ENCODE measurements at regions not wholly inside any gene's neighbourhood (a gene's known extent, or its start where the extent isn't known, plus 50 kb on each side); places are given as distances from the start of the nearest gene placed in this dataset.
"Not testable (repeated sequence)": the region's sequence is repeated elsewhere in the genome, so short reads cannot be mapped to it uniquely, and the experiment has no call there.

DNA sequence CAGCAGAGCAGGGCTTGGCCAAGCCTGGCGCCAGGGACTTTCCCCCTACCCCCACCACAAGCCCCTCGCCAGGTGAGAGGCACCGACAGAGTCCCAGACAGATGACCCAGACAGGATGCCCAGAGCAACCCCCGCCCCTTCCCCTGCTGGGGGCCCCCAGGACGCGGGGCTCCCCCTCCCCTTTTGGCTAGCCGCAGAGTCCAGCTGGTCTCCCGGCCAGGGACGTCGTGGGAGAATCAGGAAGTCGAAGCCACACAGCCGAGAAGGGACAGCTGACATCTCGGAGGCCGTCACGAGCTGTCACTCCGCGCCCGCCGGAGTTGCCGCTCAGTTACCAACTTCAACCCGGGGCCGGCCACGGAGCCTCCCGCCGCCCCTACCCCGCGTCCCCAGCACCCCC, 84.6 kb upstream of the FRG2C start:
- H3K27ac Mint-ChIP-seq; H3K36me3 ChIP-seq (ENCODE audit: control insufficient read depth, insufficient read depth, low read length); H3K27ac ChIP-seq (ENCODE audit: insufficient read depth, low read length, poor library complexity, severe bottlenecking); ATAC-seq (ENCODE audit: low read depth in 2 of 2); H3K4me1 Mint-ChIP-seq; H3K36me3 Mint-ChIP-seq; DNase-seq; H3K9me3 ChIP-seq (ENCODE audit: control insufficient read depth in 2 of 2, low read length in 2 of 2); H3K27me3 ChIP-seq (ENCODE audit: control insufficient read depth, insufficient read depth, low read length); H3K4me3 ChIP-seq (ENCODE audit: low read depth, low read length); H3K9me3 Mint-ChIP-seq; H3K4me1 ChIP-seq (ENCODE audit: control insufficient read depth, insufficient read depth, low read length, poor library complexity, severe bottlenecking): not testable (repeated sequence)
- peaks cover 13% of the 10 kb centered on the region for H3K27me3 Mint-ChIP-seq
- H3K4me3 Mint-ChIP-seq, result peak overlapping the region in 3 of 4 donors; percentile 65 to 72 (median 65)

DNA sequence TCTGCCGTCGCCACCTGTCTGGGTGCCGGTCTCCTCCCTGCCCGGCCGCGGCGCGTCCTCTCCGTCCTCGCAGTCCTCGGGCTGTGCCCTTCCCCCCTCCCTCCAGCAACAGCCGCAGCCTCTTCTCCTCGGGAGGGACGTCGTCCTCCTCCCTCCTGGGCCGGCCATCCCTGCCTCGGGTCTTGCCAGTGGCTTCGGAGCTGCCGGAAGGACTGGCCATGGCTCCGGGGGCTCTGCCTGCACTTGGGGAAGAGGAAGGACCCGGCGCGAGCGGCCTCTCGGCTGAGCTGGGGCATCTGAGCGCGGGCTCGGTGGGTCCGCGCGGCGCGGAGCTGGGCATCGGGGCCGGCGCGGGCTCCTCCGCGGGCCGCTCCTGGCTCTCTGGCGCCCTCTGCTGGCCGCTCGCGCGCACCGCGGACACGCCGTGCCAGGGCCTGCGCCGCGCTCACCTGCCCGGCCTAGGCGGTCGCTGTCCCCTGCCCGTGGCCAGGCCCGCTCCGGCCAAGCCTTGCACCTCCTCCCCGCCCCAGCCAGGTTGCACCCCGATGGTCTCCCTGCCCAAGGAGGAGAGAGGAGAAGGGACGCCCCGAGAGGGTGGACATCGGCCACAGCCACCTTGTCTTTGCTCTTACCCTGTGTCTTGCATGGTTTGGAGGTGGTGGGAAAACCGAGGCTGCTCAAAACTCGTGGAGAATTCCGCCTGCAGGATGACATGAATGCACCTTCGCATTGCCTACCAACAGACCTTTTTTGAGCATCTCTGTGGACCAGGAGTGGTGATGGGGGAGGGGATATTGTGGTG, 83.9 kb upstream of the FRG2C start:
- H3K27ac ChIP-seq (ENCODE audit: insufficient read depth, low read length, poor library complexity, severe bottlenecking); H3K9me3 ChIP-seq (ENCODE audit: control insufficient read depth in 2 of 2, low read length in 2 of 2); ATAC-seq (ENCODE audit: low read depth in 2 of 2): not testable (repeated sequence)

DNA sequence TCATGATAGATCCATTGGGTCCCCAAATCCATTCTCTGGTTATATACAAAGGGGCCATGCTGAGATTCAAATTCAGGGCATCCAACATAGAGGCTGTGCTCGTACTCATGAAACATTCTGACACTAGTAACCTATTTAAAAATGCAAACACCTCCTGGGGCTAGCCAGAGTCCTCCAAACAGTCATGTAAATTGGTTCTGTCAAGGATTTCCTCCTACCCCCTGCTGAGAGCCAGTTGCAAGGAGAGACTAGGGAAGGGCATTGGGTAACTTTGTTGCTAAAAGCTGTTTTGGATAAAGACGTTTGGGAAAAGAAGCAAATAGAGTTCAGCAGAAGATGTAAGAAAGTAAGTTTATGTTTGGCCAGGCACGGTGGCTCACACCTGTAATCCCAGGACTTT, 81.6 kb upstream of the FRG2C start:
- ATAC-seq (ENCODE audit: low read depth in 2 of 2); DNase-seq; H3K27me3 ChIP-seq (ENCODE audit: control insufficient read depth, insufficient read depth, low read length); H3K4me3 Mint-ChIP-seq; H3K4me3 ChIP-seq (ENCODE audit: low read depth, low read length); H3K4me1 ChIP-seq (ENCODE audit: control insufficient read depth, insufficient read depth, low read length, poor library complexity, severe bottlenecking); H3K9me3 ChIP-seq (ENCODE audit: control insufficient read depth in 2 of 2, low read length in 2 of 2); H3K4me1 Mint-ChIP-seq; H3K36me3 ChIP-seq (ENCODE audit: control insufficient read depth, insufficient read depth, low read length); H3K27ac ChIP-seq (ENCODE audit: insufficient read depth, low read length, poor library complexity, severe bottlenecking); H3K9me3 Mint-ChIP-seq; H3K36me3 Mint-ChIP-seq; H3K27ac Mint-ChIP-seq: not testable (repeated sequence)
- peaks cover 13% of the 10 kb centered on the region for H3K27me3 Mint-ChIP-seq

More for the DNA sequence above, 83.9 kb upstream of the FRG2C start:
- not testable (repeated sequence) for H3K4me3 ChIP-seq (ENCODE audit: low read depth, low read length); H3K27me3 ChIP-seq (ENCODE audit: control insufficient read depth, insufficient read depth, low read length); H3K27ac Mint-ChIP-seq; H3K36me3 Mint-ChIP-seq; H3K4me1 ChIP-seq (ENCODE audit: control insufficient read depth, insufficient read depth, low read length, poor library complexity, severe bottlenecking); H3K9me3 Mint-ChIP-seq; H3K36me3 ChIP-seq (ENCODE audit: control insufficient read depth, insufficient read depth, low read length); H3K4me1 Mint-ChIP-seq
- H3K27me3 Mint-ChIP-seq, result peaks cover 13% of the 10 kb centered on the region
- peak in 2 of 3 donors; percentile 1 to 27 for DNase-seq
- H3K4me3 Mint-ChIP-seq, result peak overlapping the region in 2 of 4 donors; percentile 43 to 72

DNA sequence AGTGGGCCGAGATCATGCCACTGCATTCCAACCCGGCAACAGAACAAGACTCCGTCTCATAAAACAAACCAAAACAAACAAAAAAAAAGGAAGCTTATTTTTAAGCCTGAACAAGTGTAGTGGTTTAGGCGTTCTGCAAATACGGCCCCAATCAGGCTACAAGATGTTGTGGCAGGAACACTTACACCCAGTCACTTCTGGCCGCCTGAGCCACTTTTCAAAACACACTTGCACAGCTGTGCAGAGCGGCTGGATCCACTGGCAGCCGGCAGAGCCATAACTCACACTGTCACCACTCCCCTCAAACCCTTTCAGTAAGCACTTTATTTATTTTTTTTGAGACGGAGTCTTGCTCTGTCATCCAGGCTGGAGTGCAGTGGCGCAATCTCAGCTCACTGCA, 81.0 kb upstream of the FRG2C start:
- not testable (repeated sequence) for H3K36me3 ChIP-seq (ENCODE audit: control insufficient read depth, insufficient read depth, low read length); H3K4me3 Mint-ChIP-seq; H3K4me1 ChIP-seq (ENCODE audit: control insufficient read depth, insufficient read depth, low read length, poor library complexity, severe bottlenecking); H3K9me3 Mint-ChIP-seq; H3K27ac ChIP-seq (ENCODE audit: insufficient read depth, low read length, poor library complexity, severe bottlenecking); H3K4me3 ChIP-seq (ENCODE audit: low read depth, low read length); H3K4me1 Mint-ChIP-seq; H3K36me3 Mint-ChIP-seq; DNase-seq; ATAC-seq (ENCODE audit: low read depth in 2 of 2); H3K27me3 ChIP-seq (ENCODE audit: control insufficient read depth, insufficient read depth, low read length); H3K27ac Mint-ChIP-seq; H3K9me3 ChIP-seq (ENCODE audit: control insufficient read depth in 2 of 2, low read length in 2 of 2)
- peaks cover 13% of the 10 kb centered on the region for H3K27me3 Mint-ChIP-seq

DNA sequence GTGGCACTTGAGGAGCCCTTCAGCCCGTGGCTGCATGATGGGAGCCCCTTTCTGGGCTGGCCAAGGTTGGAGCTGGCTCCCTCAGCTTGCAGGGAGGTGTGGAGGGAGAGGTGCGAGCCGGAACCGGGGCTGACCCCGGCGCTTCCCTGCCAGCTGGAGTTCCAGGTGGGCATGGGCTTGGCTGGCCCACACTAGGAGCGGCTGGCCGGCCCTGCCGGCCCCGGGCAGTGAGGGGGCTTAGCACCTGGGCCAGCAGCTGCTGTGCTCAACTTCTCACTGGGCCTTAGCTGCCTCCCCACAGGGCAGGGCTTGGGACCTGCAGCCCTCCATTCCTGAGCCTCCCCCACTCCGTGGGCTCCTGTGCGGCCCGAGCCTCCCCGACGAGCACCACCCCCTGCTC, 76.4 kb upstream of the FRG2C start:
- H3K9me3 ChIP-seq (ENCODE audit: control insufficient read depth in 2 of 2, low read length in 2 of 2); H3K27me3 ChIP-seq (ENCODE audit: control insufficient read depth, insufficient read depth, low read length); H3K4me1 Mint-ChIP-seq; ATAC-seq (ENCODE audit: low read depth in 2 of 2); DNase-seq; H3K27ac ChIP-seq (ENCODE audit: insufficient read depth, low read length, poor library complexity, severe bottlenecking); H3K4me3 Mint-ChIP-seq; H3K4me1 ChIP-seq (ENCODE audit: control insufficient read depth, insufficient read depth, low read length, poor library complexity, severe bottlenecking); H3K27ac Mint-ChIP-seq; H3K27me3 Mint-ChIP-seq; H3K36me3 ChIP-seq (ENCODE audit: control insufficient read depth, insufficient read depth, low read length); H3K4me3 ChIP-seq (ENCODE audit: low read depth, low read length); H3K36me3 Mint-ChIP-seq: not testable (repeated sequence)
- H3K9me3 Mint-ChIP-seq, result peaks cover 0 to 10% (median 0%) of the 10 kb centered on the region in 7 donors

DNA sequence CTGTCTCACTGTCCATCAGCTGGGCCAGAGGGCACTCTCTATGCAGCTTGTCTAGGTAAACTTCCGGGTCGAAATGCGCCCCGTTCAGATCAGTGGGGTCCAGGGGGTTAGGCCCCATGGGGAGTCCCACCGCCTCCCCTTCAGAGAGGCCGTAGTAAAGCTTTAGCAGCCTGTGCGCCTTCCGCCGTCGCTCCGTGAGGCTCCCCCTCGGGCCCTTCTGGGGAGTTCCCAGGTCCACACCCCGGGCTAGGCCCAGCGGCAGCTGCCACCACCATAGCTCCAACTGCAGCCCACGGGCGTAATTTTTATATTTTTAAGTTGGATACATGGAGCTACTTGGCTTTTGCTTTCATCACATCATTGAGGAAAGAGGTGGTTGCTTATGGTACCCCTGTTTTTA, 73.7 kb upstream of the FRG2C start:
- not testable (repeated sequence) for H3K36me3 Mint-ChIP-seq; ATAC-seq (ENCODE audit: low read depth in 2 of 2); H3K27ac Mint-ChIP-seq; H3K9me3 ChIP-seq (ENCODE audit: control insufficient read depth in 2 of 2, low read length in 2 of 2); DNase-seq; H3K27me3 Mint-ChIP-seq; H3K36me3 ChIP-seq (ENCODE audit: control insufficient read depth, insufficient read depth, low read length); H3K4me3 Mint-ChIP-seq; H3K4me3 ChIP-seq (ENCODE audit: low read depth, low read length); H3K4me1 ChIP-seq (ENCODE audit: control insufficient read depth, insufficient read depth, low read length, poor library complexity, severe bottlenecking); H3K27ac ChIP-seq (ENCODE audit: insufficient read depth, low read length, poor library complexity, severe bottlenecking); H3K4me1 Mint-ChIP-seq; H3K27me3 ChIP-seq (ENCODE audit: control insufficient read depth, insufficient read depth, low read length)
- peaks cover 0 to 10% (median 0%) of the 10 kb centered on the region in 7 donors for H3K9me3 Mint-ChIP-seq

DNA sequence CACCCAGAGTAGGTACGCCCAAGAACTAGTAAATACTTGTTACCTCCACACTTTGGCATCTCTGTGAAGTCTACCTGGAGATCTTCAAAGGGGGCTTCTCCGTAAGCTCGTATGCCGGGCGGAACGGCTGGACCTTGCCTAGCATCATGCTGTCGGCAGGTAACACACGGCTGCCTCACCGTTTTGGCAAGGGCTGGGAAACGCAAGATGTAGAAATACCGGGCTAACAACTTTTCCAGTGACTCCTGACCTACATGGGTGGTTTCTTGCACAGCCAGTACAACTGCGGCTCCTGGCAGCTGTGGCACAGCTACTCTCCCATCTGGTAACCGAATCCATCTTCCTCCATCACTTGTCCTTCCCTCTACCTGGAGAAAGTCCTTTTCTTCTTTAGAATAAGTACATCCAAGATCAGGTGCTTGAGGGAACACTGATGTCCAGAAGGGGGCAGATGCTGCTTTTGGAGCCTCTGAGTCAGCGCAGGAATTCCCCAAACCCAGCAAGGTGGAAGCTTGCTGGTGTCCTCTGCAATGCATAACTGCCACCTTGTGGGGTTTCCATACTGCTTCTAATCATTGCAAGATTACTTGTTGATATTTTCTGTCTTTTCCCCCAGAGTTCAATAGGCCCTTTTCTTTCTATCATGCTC, 59.7 kb upstream of the FRG2C start:
- not testable (repeated sequence) for H3K4me1 Mint-ChIP-seq; H3K27me3 Mint-ChIP-seq; H3K4me3 ChIP-seq (ENCODE audit: low read depth, low read length); H3K9me3 ChIP-seq (ENCODE audit: control insufficient read depth in 2 of 2, low read length in 2 of 2); H3K27ac Mint-ChIP-seq; H3K36me3 ChIP-seq (ENCODE audit: control insufficient read depth, insufficient read depth, low read length); H3K9me3 Mint-ChIP-seq; H3K36me3 Mint-ChIP-seq; H3K27me3 ChIP-seq (ENCODE audit: control insufficient read depth, insufficient read depth, low read length); DNase-seq; H3K27ac ChIP-seq (ENCODE audit: insufficient read depth, low read length, poor library complexity, severe bottlenecking); ATAC-seq (ENCODE audit: low read depth in 2 of 2); H3K4me1 ChIP-seq (ENCODE audit: control insufficient read depth, insufficient read depth, low read length, poor library complexity, severe bottlenecking)
- H3K4me3 Mint-ChIP-seq, result peak overlapping the region in 1 of 4 donors; percentile 27

DNA sequence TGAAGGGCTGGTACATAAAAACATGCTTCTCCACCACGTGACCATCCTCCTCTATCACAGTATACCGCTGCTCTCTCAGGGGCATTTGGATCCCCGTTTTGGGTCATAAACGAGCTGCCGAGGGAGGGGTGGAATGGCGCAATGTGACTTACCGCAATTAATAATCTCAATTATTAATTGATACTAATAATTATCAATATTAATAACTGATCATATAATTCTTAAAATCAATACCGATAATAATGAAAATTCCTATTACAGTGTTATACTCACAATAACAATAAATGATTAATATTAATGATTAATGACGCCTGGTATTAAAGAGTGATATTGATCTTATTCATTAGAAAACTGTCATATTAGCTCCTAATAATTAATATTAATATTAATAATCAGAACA, 56.1 kb upstream of the FRG2C start:
- H3K9me3 Mint-ChIP-seq, result peaks cover 0 to 11% (median 0%) of the 10 kb centered on the region in 7 donors

More for the DNA sequence above, 56.1 kb upstream of the FRG2C start:
- H3K27ac Mint-ChIP-seq; H3K4me3 Mint-ChIP-seq; H3K4me1 ChIP-seq (ENCODE audit: control insufficient read depth, insufficient read depth, low read length, poor library complexity, severe bottlenecking); H3K36me3 Mint-ChIP-seq; H3K9me3 ChIP-seq (ENCODE audit: control insufficient read depth in 2 of 2, low read length in 2 of 2); H3K36me3 ChIP-seq (ENCODE audit: control insufficient read depth, insufficient read depth, low read length); ATAC-seq (ENCODE audit: low read depth in 2 of 2); DNase-seq; H3K27me3 ChIP-seq (ENCODE audit: control insufficient read depth, insufficient read depth, low read length); H3K4me3 ChIP-seq (ENCODE audit: low read depth, low read length); H3K27ac ChIP-seq (ENCODE audit: insufficient read depth, low read length, poor library complexity, severe bottlenecking); H3K4me1 Mint-ChIP-seq; H3K27me3 Mint-ChIP-seq: not testable (repeated sequence)
